HCEC 1CT (cell line): ENCODE measurements at regions not wholly inside any gene's neighbourhood (a gene's known extent, or its start where the extent isn't known, plus 50 kb on each side); places are given as distances from the start of the nearest gene placed in this dataset.
"Not testable (repeated sequence)": the region's sequence is repeated elsewhere in the genome, so short reads cannot be mapped to it uniquely, and the experiment has no call there.

ENCODE experiments used
- DNase-seq: peaks from one replicate; pipeline ENCODE4 v3.0.0-alpha.2; 2017

DNA sequence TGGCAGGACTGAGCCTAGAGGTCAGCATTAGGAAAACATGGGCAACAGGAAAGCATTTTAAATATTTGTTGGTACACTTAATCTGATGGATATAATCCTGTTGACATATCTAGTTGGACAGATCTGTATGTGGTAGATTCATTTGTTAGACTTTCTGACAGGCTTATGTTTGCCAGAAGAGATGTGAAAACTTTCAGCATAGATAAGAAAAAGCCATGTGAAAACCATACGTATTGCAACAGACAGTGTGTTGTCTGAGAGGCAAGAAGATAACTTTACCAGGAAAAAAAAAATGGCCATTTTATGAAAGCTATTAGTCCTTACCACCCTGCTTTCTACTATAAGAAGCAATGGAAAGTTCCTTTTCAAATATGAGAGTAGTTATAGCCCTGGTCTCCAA, 1902.2 kb upstream of the C9orf72 start:
- DNase-seq: no peak

DNA sequence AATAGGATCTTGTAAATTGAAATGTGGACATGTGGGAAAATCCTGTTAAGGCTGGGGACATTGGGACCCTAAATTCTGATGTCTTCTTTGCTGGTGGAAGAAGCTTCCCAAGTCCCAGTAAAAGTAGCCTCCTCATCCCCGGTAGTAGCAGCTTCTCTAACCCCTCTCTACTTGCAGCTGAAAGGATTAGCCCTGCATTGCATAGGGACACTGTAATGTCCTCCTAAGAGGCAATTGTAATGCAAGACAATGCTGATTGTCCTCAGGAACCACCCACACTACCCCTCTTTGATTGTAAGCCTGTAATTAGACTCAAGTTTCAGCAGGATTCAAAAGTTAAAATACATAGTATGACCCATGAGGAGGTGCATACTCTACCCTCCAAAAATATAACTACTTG, 1938.4 kb upstream of the C9orf72 start:
- DNase-seq: no peak

DNA sequence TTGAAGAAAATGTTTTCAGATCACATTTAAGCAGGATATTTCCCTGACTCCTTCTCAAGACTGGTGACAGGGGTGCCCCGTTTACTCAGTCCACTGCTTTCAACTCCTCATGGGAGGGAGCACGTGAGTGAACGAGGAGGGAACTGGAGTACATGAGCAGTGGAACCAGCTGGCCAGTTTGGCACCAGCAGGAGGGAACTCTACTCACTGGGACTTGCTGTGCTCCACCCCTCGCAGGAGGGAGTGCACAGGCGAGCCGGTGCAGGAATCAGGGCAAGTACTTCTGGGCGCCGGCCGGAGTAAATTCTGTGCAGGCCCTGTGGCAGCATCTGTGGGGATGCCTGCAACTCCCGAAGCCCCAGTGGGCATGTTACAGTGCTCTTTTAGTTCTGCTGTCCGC, 1941.1 kb upstream of the C9orf72 start:
- DNase-seq: no peak

DNA sequence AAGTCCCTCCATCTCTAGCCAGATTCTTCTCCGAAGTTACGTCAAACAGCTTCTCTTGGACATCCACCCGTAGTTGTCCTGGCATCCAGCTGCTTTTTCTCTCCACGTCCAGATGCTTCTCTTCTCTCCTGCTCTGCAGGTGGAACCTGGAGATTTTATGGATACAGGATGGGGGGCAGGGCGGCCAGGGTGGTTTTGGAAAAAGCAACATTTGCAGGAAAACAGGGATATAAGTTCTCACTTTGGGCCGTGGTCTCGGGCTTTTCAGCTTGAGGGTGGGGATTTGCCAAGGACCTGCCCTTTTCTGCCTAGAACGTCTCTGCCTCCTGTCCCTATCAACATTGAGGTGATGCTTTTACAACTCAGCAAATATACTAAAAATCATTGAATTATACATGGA, 1941.6 kb upstream of the C9orf72 start:
- no peak for DNase-seq

DNA sequence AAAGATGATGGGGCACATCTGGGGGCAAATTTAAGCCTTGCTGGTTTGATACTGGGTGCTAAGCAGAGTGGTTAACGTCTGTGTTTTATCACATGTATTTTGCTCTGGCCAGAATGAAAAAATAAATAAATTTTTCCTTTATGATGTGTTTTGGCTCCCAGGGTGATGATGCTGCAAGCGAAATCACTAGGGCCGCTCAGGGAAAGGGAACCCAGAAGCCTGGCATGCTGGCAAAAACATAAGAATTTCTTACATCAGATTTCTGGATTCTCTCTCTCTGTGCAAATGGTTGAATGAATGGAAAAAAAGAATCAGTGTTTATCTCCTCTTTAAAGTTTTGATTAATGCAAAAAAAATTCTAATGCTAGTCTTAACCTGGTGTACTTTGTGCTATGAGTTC, 1975.2 kb upstream of the C9orf72 start:
- DNase-seq: no peak

DNA sequence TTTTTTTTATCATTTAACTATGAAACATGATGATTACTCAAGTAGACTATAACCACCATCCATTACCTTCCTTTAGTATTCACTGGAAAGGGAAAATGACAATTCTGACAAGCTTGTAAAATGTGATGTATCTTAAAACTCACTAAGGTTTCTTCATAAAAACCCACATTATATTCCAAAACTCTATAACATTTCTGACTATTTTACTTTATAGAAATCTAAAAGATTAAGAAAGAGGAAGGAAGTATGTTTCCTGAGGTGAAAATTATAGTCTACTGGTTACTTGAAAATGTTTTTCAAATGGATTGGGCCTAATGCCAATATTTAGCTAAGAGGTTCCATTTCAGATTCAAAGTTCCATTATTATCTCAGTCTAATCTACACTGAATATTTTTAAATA, 1982.2 kb upstream of the C9orf72 start:
- DNase-seq: no peak

DNA sequence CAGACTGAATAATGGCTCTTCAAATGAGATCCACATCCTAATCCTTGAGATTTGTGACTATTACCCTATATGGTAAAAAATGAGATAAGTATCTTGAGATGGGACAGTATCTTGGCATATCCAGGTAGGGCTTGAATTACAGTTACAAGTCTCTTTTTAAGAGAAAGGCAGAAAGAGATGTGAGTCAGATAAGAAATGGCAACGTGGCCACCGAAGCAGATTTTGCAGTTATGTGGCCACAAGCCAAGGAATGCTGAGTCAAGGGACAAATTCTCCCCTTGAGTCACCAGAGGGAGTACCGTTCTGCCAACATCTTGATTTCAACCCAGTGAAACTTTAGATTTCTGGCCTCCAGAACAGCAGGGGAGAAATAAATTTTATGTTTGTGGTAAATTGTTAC, 1983.0 kb upstream of the C9orf72 start:
- no peak for DNase-seq

DNA sequence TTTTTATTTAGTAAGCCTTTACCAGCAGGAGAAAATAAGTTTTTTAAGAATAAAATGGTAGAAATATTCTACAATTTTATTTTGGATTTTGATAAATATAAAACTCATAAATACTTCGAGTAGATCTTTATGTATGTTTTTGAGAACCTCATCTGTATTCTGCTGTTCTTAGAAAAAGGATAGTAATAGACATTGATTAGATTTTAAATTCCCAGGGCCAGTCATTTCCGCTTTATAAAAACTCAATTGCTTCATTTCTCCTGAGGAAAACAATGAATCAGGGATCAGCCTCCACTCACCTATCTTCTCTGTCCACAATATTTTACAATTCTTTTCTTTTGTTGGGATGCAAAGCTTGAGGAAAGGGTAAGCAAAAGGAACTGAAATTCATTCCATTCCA, 1983.5 kb upstream of the C9orf72 start:
- DNase-seq: no peak

DNA sequence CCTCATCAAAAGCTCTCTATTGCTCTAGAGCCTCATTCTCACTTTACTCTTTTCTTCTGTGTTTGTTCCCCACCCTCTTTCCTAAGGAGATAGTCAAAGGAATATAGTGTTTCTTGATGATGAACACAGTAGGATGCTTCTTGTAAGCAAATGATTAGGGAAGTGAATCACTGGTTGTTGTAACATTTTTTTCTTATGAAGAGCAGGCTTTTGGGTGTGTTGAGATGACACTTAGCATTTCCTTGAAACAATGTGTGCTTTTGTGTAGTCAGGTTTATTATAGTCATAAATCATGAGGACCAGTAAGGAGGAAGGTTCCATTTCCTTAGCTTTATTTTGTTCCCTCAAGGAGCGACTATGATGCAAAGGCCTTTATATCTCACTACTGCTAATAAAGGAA, 1991.3 kb upstream of the C9orf72 start:
- DNase-seq: no peak

DNA sequence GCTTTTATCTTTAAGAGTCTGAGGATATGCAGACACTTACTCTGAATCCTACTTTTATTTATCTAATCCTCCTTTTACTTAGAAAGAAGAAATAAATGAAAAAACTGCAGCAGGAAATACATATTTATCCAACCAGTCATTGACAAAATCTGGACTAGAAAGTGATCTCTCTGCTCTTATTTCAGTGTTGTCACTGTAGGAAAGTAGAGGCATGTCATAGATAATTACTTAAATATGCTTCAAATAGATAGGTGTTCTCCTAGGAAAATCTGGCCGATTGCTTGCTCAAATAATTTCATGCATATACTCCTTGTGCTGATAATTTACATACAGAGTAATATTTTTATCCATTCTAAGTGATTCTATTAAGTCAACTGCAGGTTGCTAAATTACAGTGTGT, 2001.9 kb upstream of the C9orf72 start:
- no peak for DNase-seq

DNA sequence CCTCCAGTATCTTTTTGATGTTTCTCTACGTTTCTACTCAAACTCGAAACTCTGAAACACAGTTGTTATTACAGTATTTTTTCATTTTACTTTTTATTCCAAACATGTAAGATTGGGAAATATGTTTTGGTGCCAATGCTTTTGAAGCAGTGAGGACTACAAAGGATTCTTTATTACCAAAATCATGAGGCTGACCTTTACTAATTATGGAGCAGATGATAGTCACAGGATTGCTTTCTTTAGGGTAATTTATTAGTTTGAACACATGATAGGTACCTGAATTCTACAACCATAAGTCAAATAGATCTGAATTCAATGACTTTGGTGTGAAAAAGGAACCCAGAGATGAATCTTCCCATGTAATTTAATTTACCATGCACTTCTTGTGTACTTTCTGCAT, 2015.1 kb upstream of the C9orf72 start:
- DNase-seq: no peak

DNA sequence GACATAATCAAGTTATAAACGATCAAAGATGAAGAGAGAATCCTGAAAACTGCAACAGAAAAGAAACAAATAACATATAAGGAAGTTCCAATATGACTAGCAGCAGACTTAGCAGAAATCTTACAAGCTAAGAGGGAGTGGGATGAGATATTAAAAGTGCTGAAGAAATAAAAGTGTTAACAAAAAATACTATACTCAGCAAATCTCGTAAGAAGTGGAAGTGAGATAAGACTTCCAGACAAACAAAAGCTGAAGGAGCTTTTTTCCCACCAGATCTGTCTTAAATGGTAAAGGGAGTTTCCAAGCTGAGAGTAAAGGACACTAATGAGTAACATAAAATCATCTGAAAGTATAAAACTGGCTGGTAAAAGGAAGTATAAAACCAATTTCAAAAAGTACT, 2036.0 kb upstream of the C9orf72 start:
- no peak for DNase-seq

DNA sequence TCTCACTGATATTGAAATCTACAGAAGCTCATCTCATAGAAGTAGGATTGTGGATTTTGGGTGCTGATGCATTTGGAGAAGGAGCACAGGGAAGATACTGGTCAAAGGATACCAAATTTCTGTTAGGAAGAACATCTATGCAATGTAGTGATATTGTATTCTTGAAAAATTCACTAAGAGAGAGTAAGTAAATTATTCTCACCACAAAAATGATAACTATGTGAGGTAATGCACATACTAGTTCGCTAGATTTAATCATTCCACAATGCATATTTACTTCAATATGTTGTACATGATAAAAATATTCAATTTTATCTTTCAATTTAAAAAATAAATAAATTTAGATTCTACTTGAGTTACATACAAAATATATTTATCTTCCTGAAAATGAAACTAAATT, 2040.5 kb upstream of the C9orf72 start:
- DNase-seq: no peak

DNA sequence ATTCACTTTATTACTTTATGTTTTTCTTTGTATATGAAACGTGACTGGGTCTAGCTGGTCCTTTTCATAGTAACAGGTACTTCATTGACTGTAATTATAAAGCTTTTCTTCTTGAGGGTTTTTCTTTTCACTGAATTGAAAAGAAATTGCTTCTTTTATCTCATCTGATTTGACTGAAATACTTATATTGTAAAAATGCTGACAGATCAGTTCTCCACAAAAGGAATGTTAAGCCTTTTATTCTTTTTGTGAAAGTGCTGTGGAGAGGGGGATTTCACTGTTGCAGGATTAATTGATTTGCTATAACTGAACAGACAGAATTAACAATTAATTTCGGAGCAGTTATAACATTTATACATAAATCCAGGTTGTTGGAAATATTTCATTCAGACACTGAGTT, 2043.6 kb upstream of the C9orf72 start:
- DNase-seq: no peak

DNA sequence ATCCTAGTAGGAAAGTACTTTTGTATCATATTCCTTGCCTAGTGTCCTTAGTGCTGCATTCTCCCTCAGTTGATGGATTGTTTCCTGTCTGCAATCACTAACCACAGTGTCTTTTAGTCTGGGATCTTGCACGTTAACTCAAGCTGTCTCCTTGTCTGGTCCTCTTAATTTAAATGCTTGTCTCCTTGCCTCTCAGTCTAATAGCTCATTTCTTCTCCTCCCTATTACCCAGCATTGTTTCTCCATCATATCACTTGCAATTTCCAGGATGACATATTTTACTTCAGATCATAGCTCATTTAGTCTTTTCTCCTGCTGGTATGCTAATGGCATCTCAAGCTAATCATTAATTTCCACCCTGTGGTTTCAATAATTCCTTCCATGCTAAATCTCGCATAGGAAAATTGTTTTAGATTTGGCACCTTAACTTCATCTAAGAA, 2052.0 kb upstream of the C9orf72 start:
- DNase-seq: no peak

DNA sequence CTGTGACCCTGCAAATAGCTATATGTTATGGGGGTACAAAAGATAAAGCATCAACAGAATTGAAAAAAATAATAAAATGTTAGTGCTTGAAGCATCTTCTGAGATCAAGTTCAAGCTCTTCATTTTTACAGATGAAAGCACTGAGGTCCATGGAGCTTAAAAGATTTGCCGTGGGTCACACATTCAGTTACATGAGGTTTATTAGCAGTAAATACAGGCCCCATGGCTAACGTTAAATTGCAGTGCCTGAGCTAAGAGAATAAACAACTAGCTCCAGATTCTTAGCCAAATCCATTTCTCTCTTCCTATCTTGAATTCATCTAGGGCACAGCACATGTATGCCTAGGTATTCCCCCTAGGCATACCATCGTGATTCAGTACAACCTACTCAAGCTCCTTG, 2052.7 kb upstream of the C9orf72 start:
- DNase-seq: no peak

DNA sequence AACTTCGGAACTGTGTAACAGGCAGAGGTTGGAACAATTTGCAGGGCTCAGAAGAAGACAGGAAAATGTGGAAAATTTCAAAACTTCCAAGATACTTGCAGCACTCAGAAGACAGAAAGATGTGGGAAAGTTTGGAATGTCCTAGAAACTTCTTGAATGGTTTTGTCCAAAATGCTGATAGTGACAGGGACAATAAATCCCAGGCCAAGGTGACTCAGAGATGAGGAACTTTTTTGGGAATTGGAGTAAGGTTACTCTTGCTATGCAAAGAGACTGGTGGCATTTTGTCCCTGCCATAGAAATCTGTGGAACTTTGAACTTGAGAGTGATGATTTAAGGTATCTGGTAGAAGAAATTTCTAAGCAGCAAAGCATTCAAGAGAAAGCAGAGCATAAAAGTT, 2055.6 kb upstream of the C9orf72 start:
- not testable (repeated sequence) for DNase-seq

DNA sequence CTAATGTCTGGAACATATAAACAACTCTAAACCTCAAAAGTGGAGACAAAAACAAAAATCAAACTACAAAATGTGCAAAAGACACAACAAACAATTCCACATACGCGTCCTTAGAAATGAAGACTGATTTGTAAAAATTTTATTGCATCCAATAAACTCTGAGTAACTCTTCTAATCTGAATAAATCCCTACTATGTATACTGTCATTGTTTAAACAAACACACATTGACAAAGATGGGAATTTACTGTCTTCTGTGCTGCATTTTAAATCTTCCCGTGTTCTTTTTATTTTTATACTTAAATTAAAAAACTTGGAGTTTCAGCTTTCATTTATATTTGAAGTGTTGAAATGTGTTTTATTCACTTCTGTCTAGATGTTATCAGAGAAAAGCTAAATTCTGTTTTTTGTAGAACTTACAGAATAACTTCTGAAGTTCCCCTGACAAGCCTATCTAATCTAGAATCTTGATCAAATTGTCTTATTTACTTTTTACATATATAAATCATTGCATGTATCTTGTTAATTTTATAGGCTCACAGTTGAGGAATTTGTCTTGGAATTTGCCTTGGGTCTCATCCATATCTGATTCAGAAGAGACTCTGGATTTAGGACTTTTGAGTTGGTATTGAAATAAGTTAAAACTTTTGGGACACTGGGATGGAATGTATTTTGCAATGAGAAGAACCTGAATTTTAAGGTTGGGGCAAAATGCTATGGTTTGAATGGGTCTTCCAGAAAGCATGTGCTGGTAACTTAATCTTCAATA, 2064.4 kb upstream of the C9orf72 start:
- no peak for DNase-seq

DNA sequence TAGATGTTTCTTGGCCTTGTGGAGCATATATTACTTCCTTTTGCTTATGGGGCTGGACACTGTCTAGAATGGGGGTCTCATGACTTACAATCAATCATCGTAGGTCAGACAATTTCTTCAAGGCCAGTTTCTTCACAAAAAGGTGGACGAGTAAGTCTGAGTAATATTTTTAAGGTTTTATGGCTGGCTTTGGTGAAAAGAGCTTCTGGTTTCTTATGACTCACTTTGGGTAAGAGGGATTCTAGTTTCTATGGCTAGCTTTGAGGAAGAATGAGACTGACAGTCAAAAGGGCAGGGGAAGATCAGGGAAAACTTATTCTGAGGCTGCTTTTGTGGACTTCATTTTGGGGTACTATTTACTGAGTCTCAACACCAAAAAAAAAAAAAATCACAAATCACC, 2067.2 kb upstream of the C9orf72 start:
- DNase-seq: no peak

DNA sequence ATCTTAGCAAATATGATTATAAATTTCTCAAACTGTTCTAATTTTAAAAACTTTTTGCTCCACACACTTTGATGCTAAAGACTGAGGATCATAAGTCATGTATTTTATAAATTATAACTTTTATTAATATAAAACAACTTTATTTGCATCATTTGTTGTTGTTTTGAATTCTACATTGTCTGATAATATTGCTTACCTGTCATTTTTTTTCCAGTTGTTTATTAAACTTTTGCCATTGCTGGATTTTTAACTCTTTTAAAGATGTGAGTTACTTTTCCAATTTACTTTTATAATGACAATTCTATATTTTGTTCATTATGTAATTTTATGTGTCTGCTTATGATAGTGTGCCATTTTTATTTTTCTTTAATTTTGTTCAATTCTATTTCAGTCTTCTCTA, 2071.2 kb upstream of the C9orf72 start:
- DNase-seq: no peak

DNA sequence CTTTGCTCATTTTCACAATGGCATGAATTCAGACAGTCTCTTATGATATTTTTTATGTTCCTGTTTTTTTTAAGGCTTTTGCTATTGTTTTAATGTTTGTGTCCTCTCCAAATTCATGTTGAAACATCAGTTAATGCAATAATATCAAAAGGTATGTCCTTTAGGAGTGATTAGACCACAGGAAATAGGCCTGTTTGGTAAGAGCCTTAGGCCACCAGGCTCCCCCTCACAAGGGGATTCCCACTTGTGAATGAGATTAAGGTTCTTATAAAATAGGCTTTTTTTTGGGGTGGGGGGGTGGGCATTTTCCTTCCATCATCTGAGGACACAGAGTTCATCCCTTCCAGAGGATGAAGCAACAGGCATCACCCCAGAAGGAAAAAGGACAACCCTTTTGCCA, 2074.2 kb upstream of the C9orf72 start:
- DNase-seq: no peak

DNA sequence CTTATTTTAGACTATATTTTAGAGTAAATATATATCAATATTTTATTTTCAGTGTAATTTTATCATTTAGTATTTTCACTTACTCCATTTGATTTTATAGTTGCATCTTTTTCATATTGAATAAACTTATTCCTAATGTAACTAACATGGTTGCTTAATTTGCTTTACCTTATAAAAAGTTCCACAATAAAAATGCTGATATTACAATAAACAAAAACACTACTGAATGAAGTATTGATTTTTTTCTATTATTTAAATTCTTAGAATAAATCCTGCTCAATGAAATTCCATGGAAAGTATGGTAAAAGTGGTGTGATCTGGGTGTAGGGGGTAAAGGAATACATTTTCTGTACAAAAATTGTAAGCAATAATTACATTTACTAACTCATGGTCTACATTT, 2074.9 kb upstream of the C9orf72 start:
- DNase-seq: no peak

DNA sequence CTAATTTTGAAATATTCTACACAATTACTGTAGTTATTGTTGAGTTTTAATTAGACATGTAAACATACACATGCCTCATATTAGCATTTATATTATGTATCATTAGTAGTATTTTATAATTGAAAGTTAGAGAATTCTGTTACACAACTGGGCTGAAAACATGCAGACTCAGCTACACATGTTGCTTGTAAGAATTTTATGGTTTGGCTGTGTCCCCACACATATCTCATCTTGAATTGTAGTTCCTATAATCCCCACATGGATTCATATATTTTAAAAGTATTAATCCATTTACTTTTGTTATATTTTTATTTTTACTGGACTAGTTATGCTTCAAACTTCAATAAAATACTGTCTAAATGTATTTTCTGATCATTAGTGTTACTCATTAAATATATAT, 2075.3 kb upstream of the C9orf72 start:
- DNase-seq: no peak

DNA sequence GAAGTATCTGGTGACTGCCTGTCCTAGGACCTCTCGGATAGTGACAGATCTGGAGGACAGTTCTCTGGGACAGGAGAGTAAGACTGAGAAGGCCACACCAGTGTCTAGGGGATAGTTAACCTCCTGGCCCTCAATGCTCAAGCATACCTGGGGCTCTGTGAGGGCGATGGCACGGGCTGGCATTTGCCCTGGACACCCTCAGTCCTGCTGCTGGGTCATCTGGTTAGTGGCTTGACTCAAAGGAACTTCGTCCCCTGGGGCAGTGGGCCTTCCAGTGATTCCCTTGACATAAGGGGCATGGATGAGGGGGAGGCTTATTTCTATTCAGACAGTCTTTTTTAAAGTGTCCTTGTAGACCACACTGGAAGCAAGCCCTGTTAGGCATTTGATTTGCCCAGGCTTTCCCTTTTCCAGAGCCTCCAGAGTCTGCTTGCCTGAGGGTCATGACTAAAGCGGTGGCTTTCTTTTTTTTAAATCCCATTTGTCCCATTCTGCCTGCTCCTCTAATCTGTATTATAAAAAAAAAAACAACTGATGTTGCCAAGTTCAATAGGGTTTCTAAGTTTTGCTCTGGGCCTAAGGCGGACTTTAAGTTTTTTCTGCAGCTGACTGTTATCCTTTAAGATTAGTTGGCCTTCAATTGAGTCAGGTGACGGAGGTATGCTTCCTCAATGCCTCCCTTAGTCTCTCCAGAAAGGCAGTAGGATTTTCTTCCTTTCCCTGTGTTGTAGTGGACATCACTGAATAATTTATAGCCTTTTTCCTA, 2083.5 kb upstream of the C9orf72 start:
- DNase-seq: no peak

DNA sequence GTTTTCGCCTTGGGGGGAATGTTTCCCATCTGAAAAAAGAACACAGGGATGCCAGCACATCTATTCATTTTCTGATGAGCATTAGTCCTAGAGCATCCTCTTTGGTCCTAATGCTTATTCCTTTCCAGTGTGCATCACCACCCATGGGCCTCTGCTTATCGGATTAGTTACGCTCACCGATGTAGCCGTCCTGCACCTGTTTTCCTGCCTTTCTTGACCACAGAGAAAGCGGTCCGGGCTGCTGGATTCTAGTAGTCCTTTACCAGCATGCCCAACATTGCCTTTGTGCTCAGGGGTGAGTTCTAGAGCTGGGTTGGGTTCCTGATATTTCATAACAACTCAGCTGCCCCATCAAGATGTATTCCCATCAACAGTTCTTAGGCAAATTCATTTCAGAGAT, 2084.5 kb upstream of the C9orf72 start:
- no peak for DNase-seq
